Psoas muscle (tissue), 7 donors: ENCODE measurements at regions not wholly inside any gene's neighbourhood (a gene's known extent, or its start where the extent isn't known, plus 50 kb on each side); places are given as distances from the start of the nearest gene placed in this dataset.

ENCODE experiments used
- ATAC-seq, 4 donors: fragments of 200-7000 bp; cut with Tn5 transposase; one replicate each; pipeline ENCODE4 v1.9.1; 2020; ENCODE audit warnings: moderate library complexity in 3 of 4, mild to moderate bottlenecking in 2 of 4
- DNase-seq, 2 donors: peaks; one replicate each; pipeline ENCODE4 v3.0.0-alpha.2; 2020
- H3K27ac ChIP-seq: fragments of 200-600 bp; one replicate; pipeline ENCODE4 v1.8.0; 2022
- H3K27me3 ChIP-seq, 3 donors: fragments of 200-600 bp in 1 of 3; one replicate each; pipeline versions ENCODE4 v1.6.1 to v1.8.0; 2013 to 2022; ENCODE audit warnings: low read length in 2 of 3, mild to moderate bottlenecking in 2 of 3, moderate library complexity in 1 of 3; ENCODE audit not compliant: insufficient read depth in 3 of 3
- H3K36me3 ChIP-seq, 2 donors: fragments of 200-600 bp in 1 of 2; one replicate each; pipeline versions ENCODE4 v1.6.1 to v1.8.0; 2013 to 2022; ENCODE audit warnings: low read depth in 1 of 2, mild to moderate bottlenecking in 1 of 2, moderate library complexity in 1 of 2; ENCODE audit not compliant: insufficient read depth in 1 of 2
- H3K4me1 ChIP-seq: fragments of 200-600 bp; one replicate; pipeline ENCODE4 v1.8.0; 2022
- H3K4me3 ChIP-seq: fragments of 200-600 bp; one replicate; pipeline ENCODE4 v1.8.0; 2022; ENCODE audit warnings: mild to moderate bottlenecking
- H3K9me3 ChIP-seq: fragments of 200-600 bp; one replicate; pipeline ENCODE4 v1.8.0; 2022
- WGBS, 3 donors: extraction: QIAGEN DNeasy Blood & Tissue Kit; methylation state at CpG; one replicate each; pipeline versions ENCODE4 v1.1.6 to v1.1.7; 2013; 5-methylcytosine and 5-hydroxymethylcytosine counted together
- intact Hi-C, 2 donors: fragments of 100-400 bp; cut with DNase I; formaldehyde crosslinking; loops; one replicate each; pipeline versions ENCODE4 v1.11.0 to v1.14.2; 2022
- TF ChIP-seq, protein P1 (sequence below): fragments of 200-600 bp; IDR thresholded peaks from one replicate; pipeline ENCODE4 v1.8.0; 2022; ENCODE audit warnings: antibody characterized with exemption
- donor health status: healthy with polysubstance abuse.
- donor health status: DM: no; HTN: no; CAD: no; lungs with moderate emphysema.
- donor health status: Bipolar disorder and iron deficiency.
- donor health status: healthy.
- donor health status: DM: yes; HTN: yes; CAD: no.
- donor health status: DM: no; HTN: no; CAD: no.
- donor health status: DM: yes; HTN: yes; CAD: no.

DNA sequence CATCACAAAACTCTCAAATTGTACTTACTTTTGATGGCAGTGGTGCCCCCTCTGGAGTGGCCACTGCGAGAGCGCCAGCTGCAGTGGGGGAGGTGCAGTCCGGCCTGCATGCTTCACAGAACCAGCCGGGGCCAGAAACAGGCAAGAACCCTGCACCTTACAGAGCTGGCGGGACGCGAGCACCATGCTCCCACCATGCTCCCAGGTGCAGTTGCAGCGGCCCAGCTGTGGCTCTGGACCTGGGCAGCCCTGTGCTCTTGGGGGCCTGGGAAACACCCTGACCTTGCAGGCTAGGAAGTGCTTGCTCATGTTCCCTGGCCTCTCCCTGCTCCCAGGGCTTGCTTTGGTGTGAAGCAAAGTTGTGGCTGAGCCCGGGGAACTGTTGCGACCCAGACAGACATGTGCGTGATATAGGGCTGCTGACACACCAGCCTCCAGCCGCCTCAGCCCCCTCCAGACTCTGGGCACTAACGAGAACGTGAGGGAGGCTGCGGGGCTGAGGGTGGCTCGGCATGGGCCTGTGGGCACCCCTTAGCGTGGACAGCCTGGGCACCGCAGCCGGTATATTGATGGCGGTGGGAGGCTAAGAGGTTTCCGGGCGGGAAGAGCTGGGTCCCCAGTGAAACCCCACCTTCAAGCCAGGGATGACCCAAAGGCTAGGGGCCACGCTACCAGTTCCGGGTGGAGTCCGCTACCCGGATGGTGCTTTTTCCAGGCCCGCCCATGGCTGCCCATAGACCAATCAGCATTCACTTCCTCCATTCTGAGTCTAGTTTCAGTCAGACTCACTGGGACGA lies 1809.9 kb upstream of the ACO1 start:
- Histone ChIP-seq H3K36me3 (no peaks in the 10 kb centered on the region), H3K4me3 (no peak overlapping the region), H3K9me3 (peaks cover 6% of the 10 kb centered on the region), H3K4me1 (no peaks in the 10 kb centered on the region), H3K27ac (no peak overlapping the region), H3K27me3 (no peaks in the 10 kb centered on the region)
- intact Hi-C loops: no loop called here
- 94 to 96% (median 94%) methylated on average over 28 of the region's 28 CpGs for WGBS, 3 donors
- DNase-seq (peak in 1 of 2 donors; percentile 35), ATAC-seq (no peak)
- TF ChIP-seq, protein P1, sequence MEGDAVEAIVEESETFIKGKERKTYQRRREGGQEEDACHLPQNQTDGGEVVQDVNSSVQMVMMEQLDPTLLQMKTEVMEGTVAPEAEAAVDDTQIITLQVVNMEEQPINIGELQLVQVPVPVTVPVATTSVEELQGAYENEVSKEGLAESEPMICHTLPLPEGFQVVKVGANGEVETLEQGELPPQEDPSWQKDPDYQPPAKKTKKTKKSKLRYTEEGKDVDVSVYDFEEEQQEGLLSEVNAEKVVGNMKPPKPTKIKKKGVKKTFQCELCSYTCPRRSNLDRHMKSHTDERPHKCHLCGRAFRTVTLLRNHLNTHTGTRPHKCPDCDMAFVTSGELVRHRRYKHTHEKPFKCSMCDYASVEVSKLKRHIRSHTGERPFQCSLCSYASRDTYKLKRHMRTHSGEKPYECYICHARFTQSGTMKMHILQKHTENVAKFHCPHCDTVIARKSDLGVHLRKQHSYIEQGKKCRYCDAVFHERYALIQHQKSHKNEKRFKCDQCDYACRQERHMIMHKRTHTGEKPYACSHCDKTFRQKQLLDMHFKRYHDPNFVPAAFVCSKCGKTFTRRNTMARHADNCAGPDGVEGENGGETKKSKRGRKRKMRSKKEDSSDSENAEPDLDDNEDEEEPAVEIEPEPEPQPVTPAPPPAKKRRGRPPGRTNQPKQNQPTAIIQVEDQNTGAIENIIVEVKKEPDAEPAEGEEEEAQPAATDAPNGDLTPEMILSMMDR: no peak

DNA sequence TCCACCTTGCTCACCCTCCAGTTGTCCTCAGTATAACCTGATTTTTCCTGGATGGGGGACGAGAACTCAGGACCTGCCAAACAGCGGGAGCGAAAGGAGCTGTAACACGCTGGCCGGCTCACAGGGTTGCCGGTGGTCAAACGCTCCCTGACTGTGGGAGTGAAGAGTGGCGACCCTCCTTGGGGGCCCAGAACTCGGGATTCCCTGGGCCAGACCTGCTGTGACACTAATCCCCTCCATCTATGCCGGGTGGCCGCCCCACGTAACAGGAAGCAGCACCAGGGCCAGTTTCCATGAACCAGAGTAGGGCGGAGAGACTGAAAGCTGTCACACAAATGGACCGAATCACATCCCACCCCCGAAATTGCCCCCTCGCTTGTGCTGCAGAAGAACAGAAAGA lies 1809.2 kb upstream of the ACO1 start:
- 92 to 95% (median 95%) methylated on average over 16 of the region's 16 CpGs for WGBS, 3 donors
- TF ChIP-seq, protein P1: no peak
- no peak overlapping the region for H3K27ac ChIP-seq
- intact Hi-C loops: no loop called here
- H3K36me3 ChIP-seq: no peaks in the 10 kb centered on the region
- peaks cover 6% of the 10 kb centered on the region for H3K9me3 ChIP-seq
- no peaks in the 10 kb centered on the region for H3K27me3 ChIP-seq
- no peak overlapping the region for H3K4me3 ChIP-seq
- DNase-seq: peak in 1 of 2 donors; percentile 10
- no peaks in the 10 kb centered on the region for H3K4me1 ChIP-seq
- ATAC-seq: no peak

DNA sequence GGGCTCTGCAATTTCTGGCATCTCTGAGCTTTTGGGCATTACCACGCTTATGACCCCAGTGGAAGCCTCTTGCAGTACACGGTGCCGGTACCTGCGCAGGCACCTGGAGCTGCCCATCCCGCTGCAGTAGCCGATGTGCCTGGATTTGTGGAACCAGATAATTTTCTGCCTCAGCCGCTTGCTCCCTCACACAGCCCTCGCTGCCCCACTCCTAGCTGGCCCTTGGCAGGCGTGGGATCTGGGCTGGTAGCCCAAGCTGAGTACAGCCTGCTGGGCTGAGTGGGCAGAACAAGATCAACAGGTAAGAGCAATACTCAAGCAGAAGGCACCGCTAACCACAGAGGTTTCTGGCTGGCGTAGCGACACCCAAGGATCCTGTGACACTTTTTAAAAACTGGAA lies 1808.8 kb upstream of the ACO1 start:
- ATAC-seq (no peak), DNase-seq (peak in 1 of 2 donors; percentile 20)
- Histone ChIP-seq H3K36me3 (no peaks in the 10 kb centered on the region), H3K9me3 (peaks cover 6% of the 10 kb centered on the region), H3K4me3 (no peak overlapping the region), H3K27me3 (no peaks in the 10 kb centered on the region), H3K27ac (no peak overlapping the region), H3K4me1 (no peaks in the 10 kb centered on the region)
- intact Hi-C loops: no loop called here
- WGBS, 3 donors: 95% methylated on average over 12 of the region's 12 CpGs
- TF ChIP-seq, protein P1: no peak

DNA sequence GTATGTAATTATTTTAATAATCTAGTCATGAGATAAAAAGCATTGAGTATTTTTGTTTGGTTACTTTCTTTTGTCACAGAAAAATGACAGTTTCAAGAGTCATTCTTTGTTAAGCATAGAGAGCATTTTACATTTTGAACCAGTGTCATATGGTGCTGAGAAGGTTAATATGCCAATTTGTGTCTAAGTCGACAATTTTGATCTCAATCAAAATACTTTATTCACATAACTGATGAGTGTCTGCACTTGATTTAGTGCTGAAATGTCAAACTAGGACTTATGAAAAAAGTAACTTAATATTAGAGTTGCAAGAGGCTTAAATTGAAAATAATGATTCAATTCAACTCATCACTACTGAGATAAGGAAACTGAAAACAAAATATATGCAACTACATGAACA lies 1804.6 kb upstream of the ACO1 start:
- ATAC-seq: no peak
- 58 to 79% (median 67%) methylated on average over 1 of the region's 1 CpG for WGBS, 3 donors
- intact Hi-C loops: no loop called here

More for the DNA sequence above, 1804.6 kb upstream of the ACO1 start:
- Histone ChIP-seq H3K36me3 (no peaks in the 10 kb centered on the region), H3K4me3 (no peak overlapping the region), H3K27me3 (no peaks in the 10 kb centered on the region), H3K27ac (no peak overlapping the region), H3K4me1 (no peaks in the 10 kb centered on the region), H3K9me3 (no peaks in the 10 kb centered on the region)
- TF ChIP-seq, protein P1: no peak
- DNase-seq: no peak
